ENCODE measurements at regions not wholly inside any gene's neighbourhood (a gene's known extent, or its start where the extent isn't known, plus 50 kb on each side); places are given as distances from the start of the nearest gene placed in this dataset.

DNA sequence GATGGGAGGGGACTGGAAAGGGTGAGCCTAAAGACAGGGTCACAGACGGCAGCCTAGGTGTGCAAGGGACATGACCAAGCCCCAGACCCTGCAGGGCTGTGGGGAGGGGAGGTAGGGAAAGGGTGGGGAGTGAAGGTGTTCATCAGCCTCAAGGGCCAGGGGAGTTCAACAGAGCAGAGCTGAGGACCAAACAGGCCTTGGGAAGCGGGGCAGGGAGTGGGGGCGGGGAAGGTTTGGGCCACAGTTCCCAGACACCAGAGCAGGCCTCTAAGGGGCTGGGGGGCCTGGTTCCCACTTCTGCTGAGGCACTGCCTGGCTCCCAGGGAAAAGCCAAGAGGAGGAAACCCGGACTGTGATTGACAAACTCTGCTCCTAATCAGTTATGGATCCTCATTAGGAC lies 456.3 kb downstream of the MATN1 start:
- Histone ChIP-seq H3K27me3 (replicated peaks) (no peaks in the 10 kb centered on the region), H3K4me3 (ENCODE audit: low read depth, low read length) (no peak overlapping the region), H3K36me3 (replicated peaks) (no peaks in the 10 kb centered on the region), H3K27ac (no peak overlapping the region)
- TF ChIP-seq, protein P1, sequence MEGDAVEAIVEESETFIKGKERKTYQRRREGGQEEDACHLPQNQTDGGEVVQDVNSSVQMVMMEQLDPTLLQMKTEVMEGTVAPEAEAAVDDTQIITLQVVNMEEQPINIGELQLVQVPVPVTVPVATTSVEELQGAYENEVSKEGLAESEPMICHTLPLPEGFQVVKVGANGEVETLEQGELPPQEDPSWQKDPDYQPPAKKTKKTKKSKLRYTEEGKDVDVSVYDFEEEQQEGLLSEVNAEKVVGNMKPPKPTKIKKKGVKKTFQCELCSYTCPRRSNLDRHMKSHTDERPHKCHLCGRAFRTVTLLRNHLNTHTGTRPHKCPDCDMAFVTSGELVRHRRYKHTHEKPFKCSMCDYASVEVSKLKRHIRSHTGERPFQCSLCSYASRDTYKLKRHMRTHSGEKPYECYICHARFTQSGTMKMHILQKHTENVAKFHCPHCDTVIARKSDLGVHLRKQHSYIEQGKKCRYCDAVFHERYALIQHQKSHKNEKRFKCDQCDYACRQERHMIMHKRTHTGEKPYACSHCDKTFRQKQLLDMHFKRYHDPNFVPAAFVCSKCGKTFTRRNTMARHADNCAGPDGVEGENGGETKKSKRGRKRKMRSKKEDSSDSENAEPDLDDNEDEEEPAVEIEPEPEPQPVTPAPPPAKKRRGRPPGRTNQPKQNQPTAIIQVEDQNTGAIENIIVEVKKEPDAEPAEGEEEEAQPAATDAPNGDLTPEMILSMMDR (IDR thresholded peaks at IDR 0.05; ENCODE audit: low read depth, low read length, missing control alignments) = no peak
- in situ Hi-C loops (cut with HindIII; ENCODE audit: low pct_ligation_motif_present, low sequenced_read_pairs) = no loop called here
- DNase-seq = no peak

DNA sequence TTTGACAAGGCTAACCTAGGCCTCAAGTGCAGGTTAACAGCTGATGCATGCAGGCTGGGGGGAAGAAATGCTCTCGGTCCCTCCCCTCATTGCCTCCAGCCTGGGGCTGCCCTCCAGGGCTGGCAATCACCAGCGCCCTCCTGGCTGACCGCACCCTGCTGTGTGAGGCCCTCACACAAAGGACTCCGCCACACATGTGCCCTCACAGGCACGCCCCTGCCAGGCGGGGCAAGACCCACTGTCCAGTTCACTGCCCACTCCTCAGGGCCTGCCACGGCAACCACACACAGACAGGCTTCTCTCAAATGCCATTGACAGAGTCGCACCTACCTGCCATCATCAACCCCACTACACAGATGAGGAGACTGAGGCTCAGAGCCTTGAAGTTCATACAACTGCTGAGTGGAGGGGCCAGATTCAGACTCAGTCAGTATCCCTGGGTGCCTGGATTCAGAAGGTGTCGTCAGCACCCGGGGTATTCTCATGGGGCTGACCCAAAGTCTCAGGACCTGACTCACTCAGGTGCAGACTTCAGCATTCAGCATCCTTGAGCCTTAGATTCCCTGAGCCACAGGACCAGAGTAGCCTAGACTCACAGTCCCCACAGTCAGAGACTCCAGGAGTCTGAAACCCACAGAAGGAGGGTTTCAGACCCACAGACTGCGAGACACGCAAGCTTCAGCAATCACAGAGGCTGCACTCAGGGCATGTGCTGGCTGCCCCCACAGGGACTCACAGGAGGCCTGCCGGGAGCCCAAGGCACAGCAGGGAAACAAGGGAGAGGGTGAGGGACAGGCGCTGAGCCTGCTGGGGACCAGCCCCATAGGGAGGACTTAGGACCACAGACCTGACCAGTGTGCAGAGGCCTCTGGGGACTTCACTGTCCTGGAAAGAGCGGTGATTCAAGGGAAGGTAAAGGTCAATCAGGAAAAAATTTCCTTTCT lies 458.0 kb downstream of the MATN1 start:
- H3K4me3 ChIP-seq (ENCODE audit: low read depth, low read length) = no peak overlapping the region
- in situ Hi-C loops (cut with HindIII; ENCODE audit: low pct_ligation_motif_present, low sequenced_read_pairs) = no loop called here
- no peak for DNase-seq
- TF ChIP-seq, protein P1 (IDR thresholded peaks at IDR 0.05; ENCODE audit: low read depth, low read length, missing control alignments) = no peak
- no peaks in the 10 kb centered on the region for H3K27me3 ChIP-seq (replicated peaks)
- no peak overlapping the region for H3K27ac ChIP-seq
- H3K36me3 ChIP-seq (replicated peaks) = no peaks in the 10 kb centered on the region

DNA sequence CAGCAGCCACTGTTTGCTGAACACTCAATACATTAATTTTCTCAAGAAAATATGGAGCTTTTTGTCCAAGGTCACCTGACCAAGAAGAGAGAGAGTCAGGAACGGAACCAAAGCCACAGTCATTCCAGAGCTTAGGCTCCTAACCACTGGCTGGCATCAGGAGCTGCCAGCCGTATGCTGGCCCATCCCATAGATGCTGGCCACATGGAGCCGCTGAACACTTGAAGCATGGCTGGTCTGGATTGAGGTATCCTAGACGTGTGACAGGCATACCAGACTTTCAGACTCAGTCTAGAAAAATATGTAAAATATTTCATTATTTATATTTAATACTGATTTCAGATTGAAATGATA lies 458.7 kb downstream of the MATN1 start:
- Histone ChIP-seq H3K36me3 (replicated peaks) (no peaks in the 10 kb centered on the region), H3K27ac (no peak overlapping the region), H3K4me3 (ENCODE audit: low read depth, low read length) (no peak overlapping the region), H3K27me3 (replicated peaks) (no peaks in the 10 kb centered on the region)
- TF ChIP-seq, protein P1 (IDR thresholded peaks at IDR 0.05; ENCODE audit: low read depth, low read length, missing control alignments) = no peak
- in situ Hi-C loops (cut with HindIII; ENCODE audit: low pct_ligation_motif_present, low sequenced_read_pairs) = no loop called here
- no peak for DNase-seq

DNA sequence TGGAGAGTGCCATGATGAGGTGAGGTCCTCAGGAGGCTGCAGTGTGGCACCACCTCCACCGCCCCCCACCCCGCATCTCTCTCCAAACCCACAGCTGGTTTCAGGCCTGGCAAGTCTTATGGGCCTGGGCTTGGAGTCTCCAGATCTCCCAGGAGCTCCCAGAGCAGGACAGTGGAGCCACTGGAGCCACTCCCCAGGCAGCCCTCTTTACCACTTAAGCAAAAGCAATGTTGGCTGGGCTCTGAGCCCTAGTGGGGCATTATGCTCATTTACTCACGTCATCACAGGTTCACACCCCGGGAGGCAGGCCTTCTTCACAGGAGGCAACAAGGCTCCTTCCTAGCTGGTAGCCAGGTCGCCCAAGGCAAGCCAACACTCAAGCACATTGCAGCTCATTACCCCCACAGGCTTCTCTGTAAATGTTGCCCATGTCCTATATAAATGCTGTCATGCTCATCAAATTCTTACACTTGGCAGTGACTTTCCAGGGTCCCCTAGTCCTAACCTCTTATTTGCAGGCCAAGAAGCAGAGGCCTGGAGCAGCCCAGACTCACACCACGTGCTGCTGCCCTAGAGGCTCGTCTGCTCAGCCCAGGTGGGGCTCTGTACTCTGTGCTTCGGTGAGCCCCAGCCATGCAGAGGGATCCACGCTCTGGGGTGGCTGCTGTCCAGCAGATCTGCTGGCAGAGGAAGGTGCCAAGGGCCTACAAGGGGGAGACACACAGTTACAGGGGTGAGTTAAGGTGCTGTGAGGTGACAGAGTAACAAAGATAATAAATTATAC lies 459.3 kb downstream of the MATN1 start:
- in situ Hi-C loops (cut with HindIII; ENCODE audit: low pct_ligation_motif_present, low sequenced_read_pairs) = no loop called here
- Histone ChIP-seq H3K27ac (no peak overlapping the region), H3K4me3 (ENCODE audit: low read depth, low read length) (no peak overlapping the region), H3K27me3 (replicated peaks) (no peaks in the 10 kb centered on the region), H3K36me3 (replicated peaks) (no peaks in the 10 kb centered on the region)
- no peak for DNase-seq
- TF ChIP-seq, protein P1 (IDR thresholded peaks at IDR 0.05; ENCODE audit: low read depth, low read length, missing control alignments) = no peak

DNA sequence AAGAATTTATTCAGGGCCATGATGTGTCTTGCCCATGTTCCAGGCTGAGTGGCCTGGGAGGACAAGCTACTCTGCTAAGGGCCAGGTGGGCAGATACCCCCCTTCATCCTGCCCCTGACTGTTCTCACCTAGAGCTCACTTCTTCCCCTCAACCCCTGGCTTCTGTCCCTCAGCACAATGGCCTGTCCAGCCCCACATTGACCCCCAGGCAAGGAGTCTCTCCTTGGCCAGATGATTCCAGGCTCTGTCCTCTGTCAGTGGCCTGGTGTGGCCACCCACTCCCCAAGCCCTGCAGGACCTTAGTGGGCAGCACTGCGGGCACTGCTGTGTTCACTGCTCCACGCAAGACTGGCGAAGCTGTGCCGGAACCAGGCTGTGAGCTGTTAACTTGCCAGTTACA lies 460.0 kb downstream of the MATN1 start:
- no peak for DNase-seq
- H3K4me3 ChIP-seq (ENCODE audit: low read depth, low read length) = no peak overlapping the region
- no peak overlapping the region for H3K27ac ChIP-seq
- in situ Hi-C loops (cut with HindIII; ENCODE audit: low pct_ligation_motif_present, low sequenced_read_pairs) = no loop called here
- TF ChIP-seq, protein P1 (IDR thresholded peaks at IDR 0.05; ENCODE audit: low read depth, low read length, missing control alignments) = no peak
- H3K27me3 ChIP-seq (replicated peaks) = no peaks in the 10 kb centered on the region
- H3K36me3 ChIP-seq (replicated peaks) = no peaks in the 10 kb centered on the region
